Fibroblast of the conjunctiva (primary cell): ENCODE measurements at regions not wholly inside any gene's neighbourhood (a gene's known extent, or its start where the extent isn't known, plus 50 kb on each side); places are given as distances from the start of the nearest gene placed in this dataset.
"Not testable (repeated sequence)": the region's sequence is repeated elsewhere in the genome, so short reads cannot be mapped to it uniquely, and the experiment has no call there.

ENCODE experiments used
- DNase-seq: peaks from one replicate; pipeline ENCODE4 v3.0.0-alpha.2; 2010; ENCODE audit warnings: low read depth

GRCh38 chr5:16987776-16988175 is 51.7 kb upstream of the MYO10 start:
- DNase-seq, result no peak

GRCh38 chr5:16990817-16991520 is 54.9 kb upstream of the MYO10 start:
- DNase-seq, result not testable (repeated sequence)

GRCh38 chr5:16992006-16992405 is 55.9 kb upstream of the MYO10 start:
- DNase-seq, result no peak

- DNase-seq, result no peak
Measured at GRCh38 chr5:16992444-16992843, 56.4 kb upstream of the MYO10 start.

GRCh38 chr5:16994565-16994964 is 58.5 kb upstream of the MYO10 start:
- no peak for DNase-seq

- DNase-seq, result no peak
Measured at GRCh38 chr5:16995372-16995771, 59.3 kb upstream of the MYO10 start.

- peak; percentile 77 for DNase-seq
Measured at GRCh38 chr5:17000291-17000939, 64.3 kb upstream of the MYO10 start.

- DNase-seq, result no peak
Measured at GRCh38 chr5:17001428-17001827, 65.3 kb upstream of the MYO10 start.

GRCh38 chr5:17004441-17005106 is 68.5 kb upstream of the MYO10 start:
- no peak for DNase-seq

GRCh38 chr5:17005107-17005828 is 69.2 kb upstream of the MYO10 start:
- DNase-seq, result no peak

GRCh38 chr5:17012289-17012688 is 76.2 kb upstream of the MYO10 start:
- DNase-seq, result no peak

GRCh38 chr5:17014686-17015085 is 78.6 kb upstream of the MYO10 start:
- no peak for DNase-seq

GRCh38 chr5:17018871-17019270 is 82.8 kb upstream of the MYO10 start:
- no peak for DNase-seq

GRCh38 chr5:17019324-17019723 is 83.2 kb upstream of the MYO10 start:
- DNase-seq, result no peak

- no peak for DNase-seq
Measured at GRCh38 chr5:17020678-17021601, 84.9 kb upstream of the MYO10 start.

- DNase-seq, result no peak
Measured at GRCh38 chr5:17021602-17021932, 85.5 kb upstream of the MYO10 start.

- no peak for DNase-seq
Measured at GRCh38 chr5:17022296-17022695, 86.2 kb upstream of the MYO10 start.

- DNase-seq, result no peak
Measured at GRCh38 chr5:17024686-17025180, 88.6 kb upstream of the MYO10 start.

GRCh38 chr5:17031659-17032277 is 95.7 kb upstream of the MYO10 start:
- not testable (repeated sequence) for DNase-seq

GRCh38 chr5:17032314-17032985 is 96.4 kb upstream of the MYO10 start:
- DNase-seq, result not testable (repeated sequence)
